ENCODE measurements at regions not wholly inside any gene's neighbourhood (a gene's known extent, or its start where the extent isn't known, plus 50 kb on each side); places are given as distances from the start of the nearest gene placed in this dataset.

DNA sequence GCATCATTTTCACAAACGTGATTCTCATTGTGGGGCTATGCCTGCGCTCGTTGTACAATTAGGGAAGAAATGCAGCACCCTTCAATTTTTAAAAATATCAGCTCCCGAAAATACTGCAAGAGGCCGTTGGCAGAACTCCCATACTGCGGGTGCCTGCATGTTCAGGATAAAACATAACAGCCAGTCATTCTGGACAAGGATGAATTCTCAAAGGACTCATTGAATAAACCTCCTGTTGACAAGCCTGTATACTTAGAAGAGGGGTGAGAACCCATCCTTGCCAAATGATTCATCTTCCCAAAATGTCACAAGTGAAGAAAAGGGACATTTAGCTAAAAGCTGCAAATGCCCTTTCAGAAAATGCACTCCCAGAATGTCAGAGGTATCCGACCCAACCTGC is 141.9 kb downstream of the CSNK2A3 start:
- TF ChIP-seq, protein P1, sequence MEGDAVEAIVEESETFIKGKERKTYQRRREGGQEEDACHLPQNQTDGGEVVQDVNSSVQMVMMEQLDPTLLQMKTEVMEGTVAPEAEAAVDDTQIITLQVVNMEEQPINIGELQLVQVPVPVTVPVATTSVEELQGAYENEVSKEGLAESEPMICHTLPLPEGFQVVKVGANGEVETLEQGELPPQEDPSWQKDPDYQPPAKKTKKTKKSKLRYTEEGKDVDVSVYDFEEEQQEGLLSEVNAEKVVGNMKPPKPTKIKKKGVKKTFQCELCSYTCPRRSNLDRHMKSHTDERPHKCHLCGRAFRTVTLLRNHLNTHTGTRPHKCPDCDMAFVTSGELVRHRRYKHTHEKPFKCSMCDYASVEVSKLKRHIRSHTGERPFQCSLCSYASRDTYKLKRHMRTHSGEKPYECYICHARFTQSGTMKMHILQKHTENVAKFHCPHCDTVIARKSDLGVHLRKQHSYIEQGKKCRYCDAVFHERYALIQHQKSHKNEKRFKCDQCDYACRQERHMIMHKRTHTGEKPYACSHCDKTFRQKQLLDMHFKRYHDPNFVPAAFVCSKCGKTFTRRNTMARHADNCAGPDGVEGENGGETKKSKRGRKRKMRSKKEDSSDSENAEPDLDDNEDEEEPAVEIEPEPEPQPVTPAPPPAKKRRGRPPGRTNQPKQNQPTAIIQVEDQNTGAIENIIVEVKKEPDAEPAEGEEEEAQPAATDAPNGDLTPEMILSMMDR (IDR thresholded peaks at IDR 0.05) = no peak
- TF ChIP-seq POLR2A (IDR thresholded peaks at IDR 0.05) = no peak

Measured in Peyer's patch (tissue), 4 donors.